ENCODE measurements at regions not wholly inside any gene's neighbourhood (a gene's known extent, or its start where the extent isn't known, plus 50 kb on each side); places are given as distances from the start of the nearest gene placed in this dataset.
"Not testable (repeated sequence)": the region's sequence is repeated elsewhere in the genome, so short reads cannot be mapped to it uniquely, and the experiment has no call there.

GRCh38 chrX:63581906-63582305 is 203.1 kb downstream of the ARHGEF9 start:
- Mint-ChIP-seq H3K27ac (no peak overlapping the region), H3K36me3 (no peaks in the 10 kb centered on the region), H3K4me3 (no peak overlapping the region), H3K4me1 (no peaks in the 10 kb centered on the region), H3K9me3 (no peaks in the 10 kb centered on the region), H3K27me3 (no peaks in the 10 kb centered on the region)
- DNase-seq: no peak
- CTCF ChIA-PET: no interaction called here

- Mint-ChIP-seq H3K4me3 (no peak overlapping the region), H3K27ac (no peak overlapping the region), H3K27me3 (no peaks in the 10 kb centered on the region), H3K9me3 (no peaks in the 10 kb centered on the region), H3K4me1 (no peaks in the 10 kb centered on the region), H3K36me3 (no peaks in the 10 kb centered on the region)
- DNase-seq: no peak
- CTCF ChIA-PET: no interaction called here
These were observed 203.6 kb downstream of the ARHGEF9 start for GRCh38 chrX:63581398-63581797.

GRCh38 chrX:63576533-63576932 is 208.5 kb downstream of the ARHGEF9 start:
- Mint-ChIP-seq H3K36me3 (no peaks in the 10 kb centered on the region), H3K4me3 (no peak overlapping the region), H3K4me1 (no peaks in the 10 kb centered on the region), H3K27ac (no peak overlapping the region), H3K27me3 (no peaks in the 10 kb centered on the region), H3K9me3 (no peaks in the 10 kb centered on the region)
- no peak for DNase-seq
- CTCF ChIA-PET: no interaction called here

- H3K9me3 Mint-ChIP-seq, H3K4me1 Mint-ChIP-seq, CTCF ChIA-PET, H3K27me3 Mint-ChIP-seq, H3K36me3 Mint-ChIP-seq, H3K27ac Mint-ChIP-seq, DNase-seq, H3K4me3 Mint-ChIP-seq: not testable (repeated sequence)
These were observed 209.3 kb downstream of the ARHGEF9 start for GRCh38 chrX:63575700-63576099.

- Mint-ChIP-seq H3K27ac (no peak overlapping the region), H3K4me3 (no peak overlapping the region), H3K4me1 (no peaks in the 10 kb centered on the region), H3K27me3 (no peaks in the 10 kb centered on the region), H3K9me3 (no peaks in the 10 kb centered on the region), H3K36me3 (no peaks in the 10 kb centered on the region)
- CTCF ChIA-PET: no interaction called here
- DNase-seq: no peak
These were observed 215.7 kb upstream of the SPIN4 start for GRCh38 chrX:63566856-63567255.

GRCh38 chrX:63561425-63561824 is 210.3 kb upstream of the SPIN4 start:
- peaks cover 13% of the 10 kb centered on the region for H3K4me1 Mint-ChIP-seq
- H3K4me3 Mint-ChIP-seq: peak overlapping the region; percentile 93
- H3K36me3 Mint-ChIP-seq: peaks cover 10% of the 10 kb centered on the region
- DNase-seq: no peak
- CTCF ChIA-PET: no interaction called here
- H3K9me3 Mint-ChIP-seq: no peaks in the 10 kb centered on the region
- no peaks in the 10 kb centered on the region for H3K27me3 Mint-ChIP-seq
- H3K27ac Mint-ChIP-seq: no peak overlapping the region

- Mint-ChIP-seq H3K27me3 (no peaks in the 10 kb centered on the region), H3K4me3 (peak overlapping the region; percentile 93), H3K4me1 (peaks cover 13% of the 10 kb centered on the region), H3K36me3 (peaks cover 10% of the 10 kb centered on the region), H3K27ac (peak overlapping the region; percentile 85), H3K9me3 (no peaks in the 10 kb centered on the region)
- CTCF ChIA-PET: no interaction called here
- peak; percentile 69 for DNase-seq
These were observed 209.6 kb upstream of the SPIN4 start for GRCh38 chrX:63560601-63561218.

GRCh38 chrX:63551856-63552255 is 200.7 kb upstream of the SPIN4 start:
- DNase-seq: no peak
- no peak overlapping the region for H3K4me3 Mint-ChIP-seq
- no peaks in the 10 kb centered on the region for H3K4me1 Mint-ChIP-seq
- H3K9me3 Mint-ChIP-seq: peaks cover 12% of the 10 kb centered on the region
- no peak overlapping the region for H3K27ac Mint-ChIP-seq
- peaks cover 6% of the 10 kb centered on the region for H3K36me3 Mint-ChIP-seq
- CTCF ChIA-PET: no interaction called here
- H3K27me3 Mint-ChIP-seq: no peaks in the 10 kb centered on the region

- no peak for DNase-seq
- no peaks in the 10 kb centered on the region for H3K27me3 Mint-ChIP-seq
- peaks cover 4% of the 10 kb centered on the region for H3K36me3 Mint-ChIP-seq
- H3K4me1 Mint-ChIP-seq: peaks cover 2% of the 10 kb centered on the region
- H3K9me3 Mint-ChIP-seq: peaks cover 13% of the 10 kb centered on the region
- H3K27ac Mint-ChIP-seq: no peak overlapping the region
- H3K4me3 Mint-ChIP-seq: no peak overlapping the region
- CTCF ChIA-PET: no interaction called here
These were observed 179.5 kb upstream of the SPIN4 start for GRCh38 chrX:63530654-63531053.

- H3K9me3 Mint-ChIP-seq: peaks cover 13% of the 10 kb centered on the region
- H3K27me3 Mint-ChIP-seq: no peaks in the 10 kb centered on the region
- H3K27ac Mint-ChIP-seq: no peak overlapping the region
- no peak overlapping the region for H3K4me3 Mint-ChIP-seq
- H3K4me1 Mint-ChIP-seq: peaks cover 2% of the 10 kb centered on the region
- CTCF ChIA-PET: no interaction called here
- DNase-seq: no peak
- peaks cover 4% of the 10 kb centered on the region for H3K36me3 Mint-ChIP-seq
These were observed 178.8 kb upstream of the SPIN4 start for GRCh38 chrX:63529961-63530360.

GRCh38 chrX:63526863-63527262 is 175.7 kb upstream of the SPIN4 start:
- Mint-ChIP-seq H3K4me3 (no peak overlapping the region), H3K27me3 (no peaks in the 10 kb centered on the region), H3K36me3 (peaks cover 4% of the 10 kb centered on the region), H3K9me3 (peaks cover 9% of the 10 kb centered on the region), H3K27ac (no peak overlapping the region), H3K4me1 (peaks cover 2% of the 10 kb centered on the region)
- no peak for DNase-seq
- CTCF ChIA-PET: no interaction called here

GRCh38 chrX:63525491-63525890 is 174.4 kb upstream of the SPIN4 start:
- no peak overlapping the region for H3K27ac Mint-ChIP-seq
- H3K4me3 Mint-ChIP-seq: no peak overlapping the region
- H3K27me3 Mint-ChIP-seq: no peaks in the 10 kb centered on the region
- peaks cover 2% of the 10 kb centered on the region for H3K4me1 Mint-ChIP-seq
- peaks cover 4% of the 10 kb centered on the region for H3K9me3 Mint-ChIP-seq
- CTCF ChIA-PET: no interaction called here
- H3K36me3 Mint-ChIP-seq: peaks cover 4% of the 10 kb centered on the region
- no peak for DNase-seq

GRCh38 chrX:63519368-63519767 is 168.2 kb upstream of the SPIN4 start:
- peak; percentile 19 for DNase-seq
- CTCF ChIA-PET, H3K4me3 Mint-ChIP-seq, H3K9me3 Mint-ChIP-seq, H3K27ac Mint-ChIP-seq, H3K36me3 Mint-ChIP-seq, H3K4me1 Mint-ChIP-seq, H3K27me3 Mint-ChIP-seq: not testable (repeated sequence)

GRCh38 chrX:63514569-63515080 is 163.5 kb upstream of the SPIN4 start:
- no peak for DNase-seq
- Mint-ChIP-seq H3K27me3 (no peaks in the 10 kb centered on the region), H3K36me3 (no peaks in the 10 kb centered on the region), H3K4me3 (no peak overlapping the region), H3K4me1 (peaks cover 2% of the 10 kb centered on the region), H3K27ac (no peak overlapping the region), H3K9me3 (no peaks in the 10 kb centered on the region)
- CTCF ChIA-PET: no interaction called here

- Mint-ChIP-seq H3K4me1 (peaks cover under 1% of the 10 kb centered on the region), H3K4me3 (no peak overlapping the region), H3K27ac (no peak overlapping the region), H3K27me3 (no peaks in the 10 kb centered on the region), H3K36me3 (no peaks in the 10 kb centered on the region), H3K9me3 (no peaks in the 10 kb centered on the region)
- CTCF ChIA-PET: no interaction called here
- no peak for DNase-seq
These were observed 162.9 kb upstream of the SPIN4 start for GRCh38 chrX:63513825-63514568.

Measured in activated naive CD4-positive, alpha-beta T cell treated with anti-CD3 and anti-CD28 coated beads, Interleukin-2, amount 10 ng/mL, durations not matched to agents 7 days and 5 days (primary cell).